ENCODE measurements at regions not wholly inside any gene's neighbourhood (a gene's known extent, or its start where the extent isn't known, plus 50 kb on each side); places are given as distances from the start of the nearest gene placed in this dataset.

DNA sequence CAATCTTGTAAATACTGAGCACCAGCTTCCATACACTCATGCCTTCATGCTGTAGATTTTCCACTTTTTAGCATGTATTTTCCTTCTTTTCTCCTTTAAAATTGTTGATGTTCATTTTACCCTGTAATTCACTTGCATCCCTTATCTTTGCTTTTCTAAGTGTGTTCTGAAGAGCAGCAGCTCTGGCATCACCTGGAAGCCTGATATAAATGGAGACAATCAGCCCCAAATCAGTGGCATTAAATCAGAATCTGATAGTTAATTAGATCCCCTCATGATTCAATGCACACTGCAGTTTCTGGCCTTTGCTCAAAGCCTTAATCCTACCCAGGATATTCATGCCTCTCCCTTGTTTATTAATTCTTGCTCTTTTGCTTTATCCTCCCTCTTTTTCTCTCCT, 942.4 kb downstream of the XPNPEP1 start:
- no peak overlapping the region for H3K27ac ChIP-seq (ENCODE audit: low read length in 2 of 2)
- no peaks in the 10 kb centered on the region for H4K20me1 ChIP-seq (ENCODE audit: control insufficient read depth, insufficient read depth, low read length, poor library complexity, severe bottlenecking)
- ChIA-PET POLR2A (no interaction called here), CTCF (no interaction called here)
- H3K9me3 ChIP-seq (ENCODE audit: control extremely low read depth in 1 of 3, control insufficient read depth in 2 of 3, insufficient read depth in 1 of 3, low read length in 2 of 3) = peaks cover 0 to 6% (median 1%) of the 10 kb centered on the region in 3 donors
- H3K4me1 ChIP-seq (ENCODE audit: control insufficient read depth in 2 of 2, insufficient read depth in 2 of 2, low read length in 2 of 2) = no peaks in the 10 kb centered on the region
- no peaks in the 10 kb centered on the region for H3K27me3 ChIP-seq (replicated peaks in 1 of 4; ENCODE audit: control extremely low read depth in 1 of 4, control insufficient read depth in 3 of 4, insufficient read depth in 4 of 4, low read length in 3 of 4)
- ATAC-seq (ENCODE audit: low read depth) (no peak), DNase-seq (no peak)
- H3K27ac Mint-ChIP-seq = no peak overlapping the region
- H3K79me2 ChIP-seq (ENCODE audit: control insufficient read depth, insufficient read depth, low read length) = no peaks in the 10 kb centered on the region
- H2AFZ ChIP-seq (ENCODE audit: insufficient read depth, low read depth, low read length, poor library complexity, severe bottlenecking) = no peak overlapping the region
- H3K4me2 ChIP-seq (replicated peaks; ENCODE audit: low read depth, low read length, poor library complexity, severe bottlenecking) = no peak overlapping the region
- TF ChIP-seq CTCF (IDR thresholded peaks at IDR 0.05) = no peak
- TF ChIP-seq EZH2 (IDR thresholded peaks at IDR 0.05; ENCODE audit: borderline replicate concordance, insufficient read depth, low read depth, low read length, poor library complexity, severe bottlenecking) = no peak
- no peaks in the 10 kb centered on the region for H3K36me3 ChIP-seq (replicated peaks in 1 of 2; ENCODE audit: control extremely low read depth in 1 of 2, control insufficient read depth in 1 of 2, extremely low read depth in 1 of 2, insufficient read depth in 2 of 2, low read length in 1 of 2)
- H3K27me3 Mint-ChIP-seq = peaks cover 12% of the 10 kb centered on the region
- H3K9me3 Mint-ChIP-seq (ENCODE audit: insufficient read depth) = peaks cover 3% of the 10 kb centered on the region
- H3K4me3 Mint-ChIP-seq = no peak overlapping the region
- no peak overlapping the region for H3K9ac ChIP-seq (ENCODE audit: low read length)
- no peak overlapping the region for H3K4me3 ChIP-seq (ENCODE audit: control extremely low read depth in 1 of 5, extremely low read depth in 1 of 5, insufficient read depth in 1 of 5, low read depth in 2 of 5, low read length in 4 of 5)
- no peaks in the 10 kb centered on the region for H3K4me1 Mint-ChIP-seq
- intact Hi-C loops (cut with micrococcal nuclease) = no loop called here

- WGBS (ENCODE audit: insufficient coverage) = no CpG with 5 or more reads among the region's 3 CpGs
Measured at GRCh38 chr10:108975459-108976058, 947.8 kb downstream of the XPNPEP1 start.

More at GRCh38 chr10:108975459-108976058, 947.8 kb downstream of the XPNPEP1 start:
- Mint-ChIP-seq H3K4me3 (no peak overlapping the region), H3K4me1 (no peaks in the 10 kb centered on the region), H3K27ac (no peak overlapping the region), H3K27me3 (no peaks in the 10 kb centered on the region), H3K9me3 (ENCODE audit: insufficient read depth) (peaks cover 5% of the 10 kb centered on the region)
- ATAC-seq (ENCODE audit: low read depth) (no peak), DNase-seq (no peak)
- no peaks in the 10 kb centered on the region for H3K27me3 ChIP-seq (replicated peaks in 1 of 4; ENCODE audit: control extremely low read depth in 1 of 4, control insufficient read depth in 3 of 4, insufficient read depth in 4 of 4, low read length in 3 of 4)
- intact Hi-C loops (cut with micrococcal nuclease) = no loop called here
- no peaks in the 10 kb centered on the region for H4K20me1 ChIP-seq (ENCODE audit: control insufficient read depth, insufficient read depth, low read length, poor library complexity, severe bottlenecking)
- H3K9ac ChIP-seq (ENCODE audit: low read length) = no peak overlapping the region
- TF ChIP-seq EZH2 (IDR thresholded peaks at IDR 0.05; ENCODE audit: borderline replicate concordance, insufficient read depth, low read depth, low read length, poor library complexity, severe bottlenecking) = no peak
- no peak for TF ChIP-seq CTCF (IDR thresholded peaks at IDR 0.05)
- ChIA-PET CTCF (no interaction called here), POLR2A (no interaction called here)
- peaks cover 0 to 6% (median 0%) of the 10 kb centered on the region in 3 donors for H3K9me3 ChIP-seq (ENCODE audit: control extremely low read depth in 1 of 3, control insufficient read depth in 2 of 3, insufficient read depth in 1 of 3, low read length in 2 of 3)
- H3K4me3 ChIP-seq (ENCODE audit: control extremely low read depth in 1 of 5, extremely low read depth in 1 of 5, insufficient read depth in 1 of 5, low read depth in 2 of 5, low read length in 4 of 5) = no peak overlapping the region
- no peak overlapping the region for H3K27ac ChIP-seq (ENCODE audit: low read length in 2 of 2)
- H3K4me2 ChIP-seq (replicated peaks; ENCODE audit: low read depth, low read length, poor library complexity, severe bottlenecking) = no peak overlapping the region
- H3K4me1 ChIP-seq (ENCODE audit: control insufficient read depth in 2 of 2, insufficient read depth in 2 of 2, low read length in 2 of 2) = no peaks in the 10 kb centered on the region
- no peak overlapping the region for H2AFZ ChIP-seq (ENCODE audit: insufficient read depth, low read depth, low read length, poor library complexity, severe bottlenecking)
- no peaks in the 10 kb centered on the region for H3K79me2 ChIP-seq (ENCODE audit: control insufficient read depth, insufficient read depth, low read length)
- no peaks in the 10 kb centered on the region for H3K36me3 ChIP-seq (replicated peaks in 1 of 2; ENCODE audit: control extremely low read depth in 1 of 2, control insufficient read depth in 1 of 2, extremely low read depth in 1 of 2, insufficient read depth in 2 of 2, low read length in 1 of 2)

All from B cell (primary cell).